ENCODE measurements at regions not wholly inside any gene's neighbourhood (a gene's known extent, or its start where the extent isn't known, plus 50 kb on each side); places are given as distances from the start of the nearest gene placed in this dataset.

GRCh38 chrY:15702131-15702530, 1177.8 kb downstream of the NLGN4Y start:
- DNase-seq: no peak

- no peak for DNase-seq
Observed at GRCh38 chrY:15704906-15705305, 1180.6 kb downstream of the NLGN4Y start.

GRCh38 chrY:15749533-15750433, 1225.5 kb downstream of the NLGN4Y start:
- DNase-seq: no peak

- no peak for DNase-seq
Observed at GRCh38 chrY:15751001-15751400, 1226.7 kb downstream of the NLGN4Y start.

- no peak for DNase-seq
Observed at GRCh38 chrY:15756266-15756665, 1231.9 kb downstream of the NLGN4Y start.

GRCh38 chrY:15773579-15773978, 1249.2 kb downstream of the NLGN4Y start:
- no peak for DNase-seq

GRCh38 chrY:15775880-15776279, 1251.6 kb downstream of the NLGN4Y start:
- no peak for DNase-seq

GRCh38 chrY:15779891-15780290, 1255.6 kb downstream of the NLGN4Y start:
- no peak for DNase-seq

GRCh38 chrY:15800021-15800420, 1275.7 kb downstream of the NLGN4Y start:
- DNase-seq: no peak

GRCh38 chrY:15805985-15806384, 1281.7 kb downstream of the NLGN4Y start:
- no peak for DNase-seq

GRCh38 chrY:15814241-15814640, 1289.9 kb downstream of the NLGN4Y start:
- no peak for DNase-seq

Data from inflammatory macrophage (primary cell).